ENCODE measurements at regions not wholly inside any gene's neighbourhood (a gene's known extent, or its start where the extent isn't known, plus 50 kb on each side); places are given as distances from the start of the nearest gene placed in this dataset.

GRCh38 chr3:31434819-31435218 lies 97.9 kb upstream of the STT3B start:
- no peak for DNase-seq

- DNase-seq: no peak
Observed at GRCh38 chr3:31436830-31437229, 95.9 kb upstream of the STT3B start.

GRCh38 chr3:31438742-31439141 lies 94.0 kb upstream of the STT3B start:
- DNase-seq: no peak

- DNase-seq: no peak
Observed at GRCh38 chr3:31439890-31440750, 92.6 kb upstream of the STT3B start.

GRCh38 chr3:31440878-31441277 lies 91.8 kb upstream of the STT3B start:
- no peak for DNase-seq

- DNase-seq: no peak
Observed at GRCh38 chr3:31442755-31443154, 90.0 kb upstream of the STT3B start.

- DNase-seq: no peak
Observed at GRCh38 chr3:31444220-31445142, 88.2 kb upstream of the STT3B start.

GRCh38 chr3:31445701-31446100 lies 87.0 kb upstream of the STT3B start:
- DNase-seq: no peak

- DNase-seq: peak in 1 of 5 experiments; percentile 47
Observed at GRCh38 chr3:31448035-31448881, 84.5 kb upstream of the STT3B start.

- DNase-seq: no peak
Observed at GRCh38 chr3:31448882-31449243, 83.9 kb upstream of the STT3B start.

- no peak for DNase-seq
Observed at GRCh38 chr3:31449318-31449717, 83.4 kb upstream of the STT3B start.

- peak in 1 of 5 experiments; percentile 17 for DNase-seq
Observed at GRCh38 chr3:31450345-31450744, 82.4 kb upstream of the STT3B start.

- DNase-seq: no peak
Observed at GRCh38 chr3:31452495-31453106, 80.1 kb upstream of the STT3B start.

- DNase-seq: no peak
Observed at GRCh38 chr3:31453430-31453829, 79.3 kb upstream of the STT3B start.

GRCh38 chr3:31455524-31455923 lies 77.2 kb upstream of the STT3B start:
- DNase-seq: no peak

- DNase-seq: no peak
Observed at GRCh38 chr3:31456373-31456772, 76.4 kb upstream of the STT3B start.

- no peak for DNase-seq
Observed at GRCh38 chr3:31461426-31461825, 71.3 kb upstream of the STT3B start.

GRCh38 chr3:31462050-31462569 lies 70.6 kb upstream of the STT3B start:
- peak in 3 of 5 experiments; percentile 6 to 85 (median 84) for DNase-seq

GRCh38 chr3:31465999-31466398 lies 66.7 kb upstream of the STT3B start:
- DNase-seq: no peak

- no peak for DNase-seq
Observed at GRCh38 chr3:31466866-31467265, 65.9 kb upstream of the STT3B start.

- DNase-seq: no peak
Observed at GRCh38 chr3:31468433-31468832, 64.3 kb upstream of the STT3B start.

- DNase-seq: no peak
Observed at GRCh38 chr3:31469385-31469784, 63.3 kb upstream of the STT3B start.

All from T-helper 2 cell (primary cell).